Adipocyte (in vitro differentiated cells): ENCODE measurements at regions not wholly inside any gene's neighbourhood (a gene's known extent, or its start where the extent isn't known, plus 50 kb on each side); places are given as distances from the start of the nearest gene placed in this dataset.

Experiments used
- DNase-seq: peaks from one replicate; pipeline ENCODE4 v3.0.0-alpha.2; 2015; ENCODE audit warnings: low read depth
- H3K27me3 ChIP-seq: replicated peaks from 2 replicates; pipeline ENCODE4 v1.7.0; 2013; ENCODE audit warnings: mild to moderate bottlenecking, low read length, moderate library complexity; ENCODE audit not compliant: control insufficient read depth, insufficient read depth
- H3K36me3 ChIP-seq: 2 replicates; pipeline ENCODE4 v1.7.0; 2013; ENCODE audit warnings: low read length, mild to moderate bottlenecking, moderate library complexity; ENCODE audit not compliant: control insufficient read depth, insufficient read depth, severe bottlenecking
- H3K4me1 ChIP-seq: 2 replicates; pipeline ENCODE4 v1.7.0; 2013; ENCODE audit warnings: mild to moderate bottlenecking, low read length, moderate library complexity; ENCODE audit not compliant: control insufficient read depth, insufficient read depth
- H3K4me3 ChIP-seq: 2 replicates; pipeline ENCODE4 v1.7.0; 2013; ENCODE audit warnings: mild to moderate bottlenecking, low read length, moderate library complexity
- H3K9ac ChIP-seq: 2 replicates; pipeline ENCODE4 v1.7.0; 2013; ENCODE audit warnings: mild to moderate bottlenecking, low read length, moderate library complexity
- H3K9me3 ChIP-seq: 2 replicates; pipeline ENCODE4 v1.7.0; 2013; ENCODE audit warnings: mild to moderate bottlenecking, low read length, moderate library complexity; ENCODE audit not compliant: control insufficient read depth

DNA sequence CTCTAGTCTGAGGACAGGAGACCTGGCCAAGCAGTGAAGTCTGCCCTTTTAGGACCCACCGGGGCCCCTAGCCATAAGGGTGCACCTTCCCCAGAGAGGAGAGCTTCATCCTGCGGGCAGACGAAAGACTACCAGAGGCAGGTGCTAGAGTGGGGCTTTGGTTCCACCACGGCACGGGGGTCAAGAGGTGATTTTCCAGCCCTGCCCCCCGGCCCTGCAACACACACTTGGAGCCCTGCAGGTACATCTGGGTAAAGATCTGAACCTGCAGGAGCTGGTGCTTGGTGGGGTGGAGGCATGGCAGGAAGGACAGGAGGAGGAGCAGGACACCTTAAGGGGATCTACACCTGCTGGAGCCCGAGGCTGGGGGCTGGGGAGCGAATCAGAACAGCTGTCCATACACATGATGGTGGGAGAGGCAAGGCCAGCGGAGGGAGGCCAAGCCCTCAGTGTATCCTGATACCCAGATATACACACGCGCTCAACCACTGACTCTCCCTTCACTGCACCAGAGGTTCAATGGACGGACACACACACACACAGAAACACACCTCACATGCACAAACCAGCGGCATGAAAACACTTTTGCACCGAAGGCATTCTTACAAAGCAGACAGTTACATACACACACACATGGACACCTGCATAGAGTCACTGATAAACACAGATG is 98.4 kb upstream of the MVB12B start:
- Histone ChIP-seq H3K4me3 (no peak overlapping the region), H3K9ac (no peak overlapping the region), H3K4me1 (no peaks in the 10 kb centered on the region), H3K36me3 (no peaks in the 10 kb centered on the region), H3K27me3 (peaks cover 39% of the 10 kb centered on the region), H3K9me3 (peaks cover 5% of the 10 kb centered on the region)
- no peak for DNase-seq

DNA sequence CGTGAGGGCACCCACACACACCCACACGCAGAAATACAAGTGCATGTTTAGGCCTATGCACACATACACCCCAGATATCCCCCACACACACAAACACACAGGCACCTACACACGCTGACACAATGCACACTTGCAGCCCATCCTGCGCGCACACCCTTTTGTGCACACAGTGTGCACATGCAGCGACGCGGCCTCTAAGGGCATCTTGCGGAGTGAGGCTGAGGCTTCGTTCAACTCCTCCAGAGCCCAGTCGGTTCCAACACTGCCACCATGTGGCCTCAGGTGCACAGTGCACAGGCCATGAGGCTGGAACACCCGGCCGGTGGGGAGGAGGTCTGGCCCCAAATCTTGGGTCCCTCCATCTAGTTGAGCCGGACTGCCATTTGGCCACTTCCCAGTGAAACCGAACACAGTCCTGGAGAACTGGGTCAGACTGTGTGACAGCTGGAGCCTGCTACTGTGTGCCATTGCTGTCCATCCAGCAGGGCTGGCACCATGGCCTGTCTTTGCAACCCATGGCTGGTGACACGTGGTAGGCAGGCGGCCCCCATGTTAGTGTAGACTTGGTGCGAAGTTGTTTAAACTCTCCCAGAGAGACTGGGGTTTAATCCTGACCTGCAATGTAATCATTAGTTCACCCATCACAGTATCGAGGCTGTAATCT is 97.7 kb upstream of the MVB12B start:
- H3K27me3 ChIP-seq, result peaks cover 32% of the 10 kb centered on the region
- peak; percentile 91 for DNase-seq
- no peaks in the 10 kb centered on the region for H3K4me1 ChIP-seq
- peaks cover 5% of the 10 kb centered on the region for H3K9me3 ChIP-seq
- no peaks in the 10 kb centered on the region for H3K36me3 ChIP-seq
- H3K9ac ChIP-seq, result no peak overlapping the region
- H3K4me3 ChIP-seq, result no peak overlapping the region

DNA sequence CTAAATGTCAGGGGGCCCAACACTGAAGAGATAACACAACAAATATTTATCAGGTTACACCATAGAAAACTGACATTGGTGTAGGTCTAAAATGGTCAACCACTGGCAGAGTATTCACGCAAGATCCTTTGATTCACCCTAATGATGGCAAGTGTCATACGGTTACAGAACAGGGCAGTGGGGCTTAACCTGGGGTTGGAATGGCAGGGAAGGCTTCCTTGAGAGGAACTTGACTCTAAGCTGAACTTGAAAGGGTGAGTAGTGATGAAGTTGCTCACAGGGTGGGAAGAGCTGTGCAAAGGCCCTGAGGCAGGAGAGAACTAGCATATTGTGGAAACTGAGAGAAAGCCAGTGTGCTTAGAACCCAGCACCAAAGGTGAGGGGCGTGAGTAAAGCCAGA is 97.1 kb upstream of the MVB12B start:
- peaks cover 32% of the 10 kb centered on the region for H3K27me3 ChIP-seq
- H3K9me3 ChIP-seq, result peaks cover 5% of the 10 kb centered on the region
- no peaks in the 10 kb centered on the region for H3K36me3 ChIP-seq
- no peak for DNase-seq
- no peak overlapping the region for H3K4me3 ChIP-seq
- no peaks in the 10 kb centered on the region for H3K4me1 ChIP-seq
- H3K9ac ChIP-seq, result no peak overlapping the region

DNA sequence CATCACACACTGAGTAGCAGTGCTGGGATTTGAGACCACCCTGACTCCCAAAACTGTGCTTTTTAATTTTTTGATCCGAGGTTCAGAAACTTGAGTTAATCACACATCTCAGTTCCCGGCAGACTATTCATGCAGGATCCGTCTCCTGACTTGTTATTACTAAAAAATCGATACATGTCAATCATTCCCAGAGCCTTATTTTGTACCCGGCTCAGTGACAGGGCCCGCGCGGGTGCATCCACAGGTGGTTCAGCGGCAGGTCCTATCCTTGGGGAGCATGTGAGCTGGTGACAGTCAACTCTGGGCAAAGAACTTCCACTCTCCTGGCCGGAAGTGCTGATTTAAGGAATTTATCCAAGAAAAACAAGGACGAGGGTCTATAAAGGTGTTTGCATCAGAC is 95.9 kb upstream of the MVB12B start:
- H3K4me1 ChIP-seq, result no peaks in the 10 kb centered on the region
- H3K9ac ChIP-seq, result no peak overlapping the region
- no peak for DNase-seq
- H3K4me3 ChIP-seq, result no peak overlapping the region
- no peaks in the 10 kb centered on the region for H3K36me3 ChIP-seq
- peaks cover 5% of the 10 kb centered on the region for H3K9me3 ChIP-seq
- H3K27me3 ChIP-seq, result peaks cover 34% of the 10 kb centered on the region

DNA sequence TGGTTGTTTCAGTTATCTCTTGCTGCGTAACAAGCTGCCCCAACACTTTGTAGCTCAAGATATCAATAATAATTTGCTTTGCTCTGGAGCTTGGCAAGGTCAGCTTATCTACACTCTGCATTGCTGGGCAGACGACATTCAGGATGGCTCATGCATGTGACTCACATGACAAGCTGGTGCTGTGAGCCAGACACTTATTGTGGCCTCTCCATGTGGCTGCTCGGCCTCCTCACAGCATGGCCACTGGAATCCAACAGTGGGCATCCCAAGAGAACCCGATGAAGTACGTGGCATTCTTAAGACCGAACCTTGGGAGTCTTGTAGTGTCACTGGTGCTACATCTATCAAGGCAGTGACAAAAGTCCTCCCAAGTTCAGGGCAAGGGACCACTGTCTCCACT is 94.2 kb upstream of the MVB12B start:
- no peak overlapping the region for H3K4me3 ChIP-seq
- H3K9me3 ChIP-seq, result peaks cover 5% of the 10 kb centered on the region
- no peak for DNase-seq
- H3K27me3 ChIP-seq, result peaks cover 27% of the 10 kb centered on the region
- no peaks in the 10 kb centered on the region for H3K4me1 ChIP-seq
- no peak overlapping the region for H3K9ac ChIP-seq
- H3K36me3 ChIP-seq, result no peaks in the 10 kb centered on the region

DNA sequence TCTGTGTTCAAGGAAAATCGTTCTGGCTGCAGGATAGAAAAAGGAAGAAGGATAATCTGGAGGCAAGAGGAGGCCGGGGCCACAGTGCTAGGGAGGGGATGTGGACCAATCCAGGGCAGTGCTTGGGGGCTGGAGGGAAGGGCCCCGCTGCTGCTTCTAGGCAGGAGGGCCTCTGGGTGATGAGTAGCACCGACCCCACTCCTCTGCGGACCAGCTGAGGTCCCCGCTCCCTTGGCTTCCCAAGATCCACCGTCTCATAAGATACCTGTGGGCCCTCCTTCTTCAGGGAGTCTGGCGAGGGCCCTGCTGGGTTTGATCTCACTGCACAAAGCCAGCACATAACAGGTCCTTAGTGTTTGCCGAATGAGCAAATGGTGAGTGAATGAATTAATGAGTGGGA is 93.5 kb upstream of the MVB12B start:
- Histone ChIP-seq H3K9me3 (peaks cover 5% of the 10 kb centered on the region), H3K36me3 (no peaks in the 10 kb centered on the region), H3K9ac (no peak overlapping the region), H3K4me3 (no peak overlapping the region), H3K27me3 (peaks cover 27% of the 10 kb centered on the region), H3K4me1 (no peaks in the 10 kb centered on the region)
- DNase-seq, result no peak

DNA sequence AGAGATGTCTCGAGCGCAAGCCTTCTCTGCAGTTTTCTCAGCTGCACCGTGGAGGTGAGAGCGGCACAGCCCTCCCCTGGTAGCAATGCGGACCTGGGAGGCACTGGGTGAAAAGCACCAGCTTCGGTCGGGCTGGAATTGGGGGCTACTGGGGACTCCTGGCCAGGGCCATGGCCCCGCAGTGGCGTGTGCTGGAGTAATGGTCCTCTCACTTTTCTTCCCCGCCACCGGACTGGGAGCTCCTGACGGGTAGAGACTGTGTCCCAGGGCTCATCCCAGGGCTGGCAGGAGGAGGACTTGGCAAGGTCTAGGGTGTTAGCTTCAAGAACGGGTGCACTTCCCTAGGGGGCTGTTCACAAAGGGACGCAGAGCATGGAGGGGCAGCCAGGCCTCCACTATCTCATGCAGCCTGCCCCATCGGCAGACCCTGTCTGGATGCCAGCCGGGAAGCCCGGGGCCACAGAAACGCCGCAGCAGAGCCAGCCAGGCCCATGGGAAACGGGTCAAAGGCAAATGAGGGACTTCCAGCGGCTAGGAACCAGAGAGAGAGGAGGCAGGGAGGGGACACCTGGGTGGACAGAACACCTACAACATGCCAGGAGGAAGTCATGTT is 92.6 kb upstream of the MVB12B start:
- no peak for DNase-seq
- Histone ChIP-seq H3K4me3 (no peak overlapping the region), H3K9me3 (peaks cover 9% of the 10 kb centered on the region), H3K9ac (no peak overlapping the region), H3K4me1 (no peaks in the 10 kb centered on the region), H3K27me3 (peaks cover 27% of the 10 kb centered on the region), H3K36me3 (no peaks in the 10 kb centered on the region)

DNA sequence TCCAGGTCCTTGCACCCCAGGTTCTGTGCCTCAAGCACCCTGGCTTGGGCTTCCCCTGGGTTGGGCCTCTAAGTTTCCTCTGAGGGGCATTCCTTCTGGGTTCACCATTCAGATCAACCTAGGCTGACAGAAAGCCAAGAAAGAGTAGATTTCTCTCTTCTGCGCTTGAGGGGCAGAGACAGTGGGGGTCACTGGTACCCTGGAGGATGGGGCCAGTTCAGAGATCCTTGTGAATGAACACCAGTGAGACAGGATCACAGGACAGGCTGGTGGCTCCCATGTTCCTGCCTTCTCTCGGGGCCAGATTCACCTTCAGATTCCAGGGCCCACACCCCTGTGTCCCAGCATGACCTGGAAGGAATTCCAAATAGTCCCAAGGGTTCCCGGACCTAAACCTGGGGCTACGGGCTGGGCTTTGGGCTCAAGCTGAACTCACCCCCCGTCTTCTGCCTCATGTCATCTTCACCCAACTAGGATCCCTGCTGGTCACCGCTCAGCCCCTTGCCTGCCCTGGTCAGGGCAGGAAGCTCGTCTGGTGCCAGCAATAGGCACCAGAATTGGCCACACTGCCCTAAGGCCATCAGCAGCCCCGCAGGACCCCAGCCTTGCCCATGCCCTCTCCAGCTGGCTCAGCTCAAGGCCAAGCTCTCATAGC is 91.8 kb upstream of the MVB12B start:
- DNase-seq, result no peak
- no peaks in the 10 kb centered on the region for H3K4me1 ChIP-seq
- H3K9me3 ChIP-seq, result peaks cover 9% of the 10 kb centered on the region
- H3K27me3 ChIP-seq, result peaks cover 21% of the 10 kb centered on the region
- no peak overlapping the region for H3K9ac ChIP-seq
- no peak overlapping the region for H3K4me3 ChIP-seq
- no peaks in the 10 kb centered on the region for H3K36me3 ChIP-seq

DNA sequence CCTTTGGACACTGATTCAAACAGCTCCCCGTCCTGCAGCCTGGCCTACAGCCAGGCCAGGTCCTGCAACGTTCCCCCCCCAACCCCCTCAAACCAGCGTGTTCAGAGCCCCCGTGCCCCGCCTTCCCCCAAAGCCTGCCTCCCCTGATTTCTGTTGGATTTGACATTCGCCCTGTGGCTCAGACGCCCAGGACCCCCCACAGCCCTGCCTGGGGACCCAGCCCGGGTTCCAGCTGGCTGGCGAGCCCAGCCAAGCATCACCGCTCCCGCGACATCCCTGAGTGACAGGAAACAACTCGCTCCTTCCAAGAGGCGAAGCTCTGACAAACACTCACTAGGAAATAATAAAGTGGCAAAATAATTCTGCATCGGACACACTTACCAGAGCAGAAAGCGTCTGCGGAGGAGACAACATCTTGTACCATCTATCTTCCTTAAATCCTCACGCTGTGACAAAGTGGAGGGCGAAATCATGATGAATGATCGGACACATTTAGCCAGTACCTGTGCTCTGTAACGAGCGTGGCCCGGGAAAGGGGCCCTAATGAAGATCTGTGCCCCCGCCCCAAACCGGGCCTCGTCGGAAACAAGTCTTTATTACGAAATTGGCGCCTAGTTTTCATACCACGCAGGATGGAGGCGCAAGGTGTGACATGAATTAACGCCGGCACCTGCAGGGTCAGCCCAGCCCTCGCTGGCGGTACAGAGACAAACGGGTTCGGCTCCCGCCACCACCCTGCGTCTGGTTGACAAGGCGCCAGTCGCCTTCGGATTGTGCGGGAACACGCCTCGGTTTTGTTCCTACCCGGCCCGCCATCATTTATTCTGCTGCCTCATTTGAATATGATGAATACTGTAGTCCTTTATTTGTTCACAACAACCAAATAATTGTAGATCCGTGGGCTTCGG is 91.0 kb upstream of the MVB12B start:
- Histone ChIP-seq H3K4me1 (no peaks in the 10 kb centered on the region), H3K9me3 (peaks cover 11% of the 10 kb centered on the region), H3K4me3 (no peak overlapping the region), H3K9ac (no peak overlapping the region), H3K27me3 (peaks cover 13% of the 10 kb centered on the region), H3K36me3 (no peaks in the 10 kb centered on the region)
- DNase-seq, result no peak

DNA sequence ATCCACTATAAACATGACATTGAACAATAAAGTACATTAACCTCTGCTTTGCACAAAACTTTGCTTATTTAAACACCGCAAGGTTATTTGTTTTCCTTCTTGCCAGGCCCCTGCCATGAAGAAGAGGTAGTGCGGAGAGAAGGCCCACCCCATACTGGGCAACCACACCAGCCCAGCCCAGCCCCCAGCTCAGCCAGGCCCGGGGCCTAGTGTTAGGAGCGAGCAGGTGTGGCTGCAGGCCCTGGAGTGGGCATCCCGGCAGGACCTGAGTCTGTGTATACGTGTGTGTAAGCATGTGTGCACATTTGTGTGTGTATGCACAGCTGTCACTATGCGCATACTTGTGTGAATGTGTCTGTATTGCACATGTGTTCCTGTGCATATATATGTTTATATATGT is 90.4 kb upstream of the MVB12B start:
- Histone ChIP-seq H3K36me3 (no peaks in the 10 kb centered on the region), H3K9ac (no peak overlapping the region), H3K4me3 (no peak overlapping the region), H3K27me3 (peaks cover 8% of the 10 kb centered on the region), H3K9me3 (peaks cover 16% of the 10 kb centered on the region), H3K4me1 (no peaks in the 10 kb centered on the region)
- no peak for DNase-seq
